Endothelial cell of umbilical vein (primary cell): ENCODE measurements at regions not wholly inside any gene's neighbourhood (a gene's known extent, or its start where the extent isn't known, plus 50 kb on each side); places are given as distances from the start of the nearest gene placed in this dataset.

Experiments used
- BruUV-seq: library from RNA; stranded (reverse); fragments of 400-500 nt; replicated peaks from 2 replicates; lab custom pipeline; 2021; lab: Mats Ljungman, UMichigan
- CTCF ChIA-PET: fragments of 300-600, 350-600 bp; sonication (Branson Sonifier 250); formaldehyde crosslinking; loops from one replicate; lab custom pipeline; 2021; ENCODE audit warnings: antibody characterized with exemption, inconsistent platforms; lab: Charles Lee
- POLR2A ChIA-PET: fragments of 300-600, 350-600 bp; sonication (Branson Sonifier 250); formaldehyde crosslinking; loops from one replicate; lab custom pipeline; 2021; ENCODE audit warnings: antibody characterized with exemption, inconsistent platforms; lab: Charles Lee
- DNase-seq: peaks from one replicate; pipeline ENCODE4 v3.0.0-alpha.2; 2011; ENCODE audit warnings: low read depth, low spot score
- FAIRE-seq: peaks from 2 replicates; lab custom pipeline; 2011; peaks lifted over from hg19 to GRCh38; lab: Jason Lieb, UNC
- H2AFZ ChIP-seq: 2 replicates; pipeline ENCODE4 v1.6.0; 2012; ENCODE audit warnings: low read depth, low read length, control low read depth, inconsistent platforms
- H3K27ac ChIP-seq: 2 replicates; pipeline ENCODE4 v1.5.1; 2011; ENCODE audit warnings: low read depth, mild to moderate bottlenecking, control low read depth, low read length, moderate library complexity; ENCODE audit not compliant: insufficient read depth
- H3K27me3 ChIP-seq, 2 experiments: 2 replicates each; pipeline versions ENCODE4 v1.6.0 to v1.6.1; 2011; ENCODE audit warnings: low read length in 2 of 2, mixed read lengths in 1 of 2; ENCODE audit not compliant: control insufficient read depth in 2 of 2, insufficient read depth in 2 of 2
- H3K36me3 ChIP-seq, 2 experiments: 2 replicates in 1 of 2; 3 replicates in 1 of 2; pipeline ENCODE4 v1.5.1; 2011; ENCODE audit warnings: low read length in 2 of 2, mild to moderate bottlenecking in 1 of 2, moderate library complexity in 1 of 2; ENCODE audit not compliant: control insufficient read depth in 2 of 2, insufficient read depth in 2 of 2; ENCODE audit errors: extremely low read depth in 1 of 2
- H3K4me1 ChIP-seq: 3 replicates; pipeline ENCODE4 v1.5.1; 2011; ENCODE audit warnings: mild to moderate bottlenecking, low read length; ENCODE audit not compliant: control insufficient read depth, insufficient read depth; ENCODE audit errors: extremely low read depth
- H3K4me2 ChIP-seq: 2 replicates; pipeline ENCODE4 v1.6.1; 2011; ENCODE audit warnings: low read length, control low read depth, mixed read lengths; ENCODE audit not compliant: insufficient read depth
- H3K4me3 ChIP-seq, 3 experiments: fragments of 200-600 bp in 1 of 3; sonication (generic), shearing (Covaris generic) in 1 of 3; replicated peaks in 1 of 3; 2 replicates each; pipeline ENCODE4 v1.5.1; 2011 to 2016; ENCODE audit warnings: control low read depth in 3 of 3, low read length in 3 of 3, mild to moderate bottlenecking in 2 of 3, inconsistent platforms in 1 of 3, low read depth in 1 of 3, moderate library complexity in 1 of 3; ENCODE audit not compliant: insufficient read depth in 1 of 3
- H3K79me2 ChIP-seq: 2 replicates; pipeline ENCODE4 v1.6.0; 2012; ENCODE audit warnings: low read length, inconsistent platforms; ENCODE audit not compliant: control insufficient read depth, insufficient read depth
- H3K9ac ChIP-seq: replicated peaks from 2 replicates; pipeline ENCODE3; 2011; ENCODE audit warnings: low read length, control low read depth; ENCODE audit not compliant: insufficient read depth; ENCODE audit errors: extremely low read depth
- H3K9me1 ChIP-seq: replicated peaks from 3 replicates; pipeline ENCODE4 v1.6.0; 2011; ENCODE audit warnings: mild to moderate bottlenecking, low read length; ENCODE audit not compliant: control insufficient read depth, insufficient read depth; ENCODE audit errors: extremely low read depth
- H3K9me3 ChIP-seq: replicated peaks from 2 replicates; pipeline ENCODE4 v1.5.1; 2012; ENCODE audit warnings: low read length, inconsistent platforms; ENCODE audit not compliant: control insufficient read depth, insufficient read depth
- H4K20me1 ChIP-seq: replicated peaks from 2 replicates; pipeline ENCODE3; 2011; ENCODE audit warnings: mild to moderate bottlenecking, low read length; ENCODE audit not compliant: control insufficient read depth, insufficient read depth; ENCODE audit errors: extremely low read depth
- EZH2 ChIP-seq: IDR thresholded peaks from 2 replicates; pipeline ENCODE4 v1.6.1; 2012; ENCODE audit warnings: borderline replicate concordance, low read depth, mild to moderate bottlenecking, moderate library complexity, low read length, inconsistent platforms; ENCODE audit not compliant: severe bottlenecking
- FOS ChIP-seq: IDR thresholded peaks from 2 replicates; pipeline ENCODE4 v1.6.1; 2011; ENCODE audit warnings: mild to moderate bottlenecking, low read length, moderate library complexity, borderline replicate concordance; ENCODE audit not compliant: insufficient read depth
- GATA2 ChIP-seq: IDR thresholded peaks from 2 replicates; pipeline ENCODE4 v1.7.0; 2011; ENCODE audit warnings: low read depth, mild to moderate bottlenecking, moderate library complexity, mixed read lengths, low read length; ENCODE audit not compliant: insufficient read length, insufficient read depth
- JUN ChIP-seq: IDR thresholded peaks from 2 replicates; pipeline ENCODE4 v1.6.1; 2011; ENCODE audit warnings: borderline replicate concordance, low read depth; ENCODE audit not compliant: insufficient read length, insufficient read depth
- MYC ChIP-seq: IDR thresholded peaks from one replicate; pipeline ENCODE4 v1.6.1; 2011; ENCODE audit warnings: mild to moderate bottlenecking, low read depth, low read length
- POLR2A ChIP-seq: IDR thresholded peaks from 2 replicates; pipeline ENCODE4 v1.6.1; 2012; ENCODE audit warnings: low read depth, mild to moderate bottlenecking, control low read depth, low read length
- POLR2AphosphoS5 ChIP-seq: IDR thresholded peaks from 2 replicates; pipeline ENCODE4 v1.6.1; 2012; ENCODE audit warnings: low read depth, mild to moderate bottlenecking, control low read depth, low read length, moderate library complexity; ENCODE audit not compliant: insufficient read depth
- dilution Hi-C: fragments of 300-500 bp; cut with MboI; formaldehyde crosslinking; loops from one replicate; pipeline ENCODE4 v1.15.0; 2019; ENCODE audit warnings: low sequenced_read_pairs; ENCODE audit not compliant: extremely low pct_ligation_motif_present
- intact Hi-C: fragments of 100-400 bp; cut with micrococcal nuclease; formaldehyde crosslinking; loops from one replicate; pipeline ENCODE4 v1.10.0; 2022
- TF ChIP-seq, protein P1 (sequence below): IDR thresholded peaks from 2 replicates; pipeline ENCODE4 v1.6.1; 2011; ENCODE audit not compliant: insufficient read depth, insufficient read length
- TF ChIP-seq, protein P2 (sequence below), 2 donors: IDR thresholded peaks; 1 replicate in 1 of 2; 2 replicates in 1 of 2; pipeline ENCODE4 v1.5.1; 2011; ENCODE audit warnings: low read length in 2 of 2, mild to moderate bottlenecking in 2 of 2, moderate library complexity in 2 of 2, control low read depth in 1 of 2, inconsistent platforms in 1 of 2, low read depth in 1 of 2; ENCODE audit not compliant: insufficient read depth in 1 of 2; ENCODE audit errors: extremely low read depth in 1 of 2

DNA sequence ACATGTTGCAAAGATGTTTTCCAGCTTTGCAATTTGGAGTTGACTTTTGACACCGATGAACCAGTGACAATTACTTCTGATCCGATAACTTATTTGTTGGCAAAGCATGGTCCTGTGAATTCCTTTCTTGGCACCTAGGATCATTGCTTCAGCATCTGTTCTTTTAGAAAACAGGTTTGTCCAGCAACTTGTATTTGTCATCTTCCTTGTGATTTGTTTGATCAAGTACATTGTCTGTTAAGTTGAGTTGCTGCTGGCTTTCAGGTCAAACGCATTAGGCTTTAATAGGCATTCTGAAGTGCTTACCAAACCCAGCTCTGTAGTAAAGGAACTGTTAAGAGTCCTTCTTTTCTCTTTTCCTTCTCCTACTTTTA is 192.4 kb upstream of the ZNF217 start:
- H3K27ac ChIP-seq = no peak overlapping the region
- intact Hi-C loops (no loop called here), dilution Hi-C loops (no loop called here)
- peaks cover 21% of the 10 kb centered on the region for H3K4me1 ChIP-seq
- H3K27me3 ChIP-seq = no peaks in the 10 kb centered on the region
- H4K20me1 ChIP-seq = no peaks in the 10 kb centered on the region
- CTCF ChIA-PET = interaction anchor here (1.0 kb wide), 1 partner anchor 10 kb away, joined by 3 read pairs; no protein-coding TSS in a partner anchor
- no peak overlapping the region for H3K4me3 ChIP-seq
- H3K9me1 ChIP-seq = no peaks in the 10 kb centered on the region
- no peak overlapping the region for H2AFZ ChIP-seq
- no peaks in the 10 kb centered on the region for H3K9me3 ChIP-seq
- H3K79me2 ChIP-seq = no peaks in the 10 kb centered on the region
- H3K4me2 ChIP-seq = no peak overlapping the region
- DNase-seq (no peak), FAIRE-seq (no peak)
- H3K36me3 ChIP-seq = no peaks in the 10 kb centered on the region
- no TSS peak for BruUV-seq
- POLR2A ChIA-PET = no interaction called here
- H3K9ac ChIP-seq = no peak overlapping the region
- no peak for TF ChIP-seq JUN
- no peak for TF ChIP-seq POLR2AphosphoS5
- TF ChIP-seq GATA2 = no peak

DNA sequence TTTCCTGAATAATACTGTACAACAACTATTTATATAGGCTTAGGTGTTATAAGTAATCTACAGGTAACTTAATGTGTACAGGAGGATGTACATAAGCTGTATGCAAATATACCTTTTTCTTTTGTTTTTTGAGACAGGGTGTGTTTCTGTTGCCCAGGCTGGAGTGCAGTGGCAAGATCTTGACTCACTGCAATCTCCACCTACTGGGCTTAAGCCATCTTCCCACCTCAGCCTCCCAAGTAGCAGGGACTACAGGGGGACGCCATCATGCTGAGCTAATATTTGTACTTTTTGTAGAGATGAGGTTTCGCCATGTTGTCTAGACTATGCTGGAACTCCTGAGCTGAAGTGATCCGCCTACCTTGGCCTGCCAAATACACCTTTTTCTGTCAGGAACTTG is 191.7 kb upstream of the ZNF217 start:
- dilution Hi-C loops = no loop called here
- Histone ChIP-seq H3K9me1 (no peaks in the 10 kb centered on the region), H3K4me2 (no peak overlapping the region), H3K4me3 (no peak overlapping the region), H3K9me3 (no peaks in the 10 kb centered on the region), H2AFZ (no peak overlapping the region), H3K27me3 (no peaks in the 10 kb centered on the region), H3K4me1 (peaks cover 14% of the 10 kb centered on the region), H3K27ac (no peak overlapping the region), H3K9ac (no peak overlapping the region), H3K79me2 (no peaks in the 10 kb centered on the region), H4K20me1 (no peaks in the 10 kb centered on the region), H3K36me3 (no peaks in the 10 kb centered on the region)
- FAIRE-seq = no peak
- no TSS peak for BruUV-seq
- POLR2A ChIA-PET = no interaction called here
- no peak for TF ChIP-seq POLR2AphosphoS5
- TF ChIP-seq, protein P1, sequence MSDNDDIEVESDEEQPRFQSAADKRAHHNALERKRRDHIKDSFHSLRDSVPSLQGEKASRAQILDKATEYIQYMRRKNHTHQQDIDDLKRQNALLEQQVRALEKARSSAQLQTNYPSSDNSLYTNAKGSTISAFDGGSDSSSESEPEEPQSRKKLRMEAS = no peak
- TF ChIP-seq MYC = no peak
- TF ChIP-seq POLR2A = no peak
- no peak for TF ChIP-seq GATA2
- no peak for TF ChIP-seq EZH2
- TF ChIP-seq, protein P2, sequence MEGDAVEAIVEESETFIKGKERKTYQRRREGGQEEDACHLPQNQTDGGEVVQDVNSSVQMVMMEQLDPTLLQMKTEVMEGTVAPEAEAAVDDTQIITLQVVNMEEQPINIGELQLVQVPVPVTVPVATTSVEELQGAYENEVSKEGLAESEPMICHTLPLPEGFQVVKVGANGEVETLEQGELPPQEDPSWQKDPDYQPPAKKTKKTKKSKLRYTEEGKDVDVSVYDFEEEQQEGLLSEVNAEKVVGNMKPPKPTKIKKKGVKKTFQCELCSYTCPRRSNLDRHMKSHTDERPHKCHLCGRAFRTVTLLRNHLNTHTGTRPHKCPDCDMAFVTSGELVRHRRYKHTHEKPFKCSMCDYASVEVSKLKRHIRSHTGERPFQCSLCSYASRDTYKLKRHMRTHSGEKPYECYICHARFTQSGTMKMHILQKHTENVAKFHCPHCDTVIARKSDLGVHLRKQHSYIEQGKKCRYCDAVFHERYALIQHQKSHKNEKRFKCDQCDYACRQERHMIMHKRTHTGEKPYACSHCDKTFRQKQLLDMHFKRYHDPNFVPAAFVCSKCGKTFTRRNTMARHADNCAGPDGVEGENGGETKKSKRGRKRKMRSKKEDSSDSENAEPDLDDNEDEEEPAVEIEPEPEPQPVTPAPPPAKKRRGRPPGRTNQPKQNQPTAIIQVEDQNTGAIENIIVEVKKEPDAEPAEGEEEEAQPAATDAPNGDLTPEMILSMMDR (IDR thresholded peaks at IDR 0.05; ENCODE audit: extremely low read depth in 1 of 2, insufficient read depth in 1 of 2, low read depth in 1 of 2, low read length in 2 of 2) = no peak
- no peak for TF ChIP-seq FOS
- no peak for TF ChIP-seq JUN
- intact Hi-C loops = no loop called here
- DNase-seq = no peak
- CTCF ChIA-PET = interaction anchor here (1.0 kb wide), 1 partner anchor 9 kb away, joined by 3 read pairs; no protein-coding TSS in a partner anchor
